ENCODE measurements at regions not wholly inside any gene's neighbourhood (a gene's known extent, or its start where the extent isn't known, plus 50 kb on each side); places are given as distances from the start of the nearest gene placed in this dataset.
"Not testable (repeated sequence)": the region's sequence is repeated elsewhere in the genome, so short reads cannot be mapped to it uniquely, and the experiment has no call there.

DNA sequence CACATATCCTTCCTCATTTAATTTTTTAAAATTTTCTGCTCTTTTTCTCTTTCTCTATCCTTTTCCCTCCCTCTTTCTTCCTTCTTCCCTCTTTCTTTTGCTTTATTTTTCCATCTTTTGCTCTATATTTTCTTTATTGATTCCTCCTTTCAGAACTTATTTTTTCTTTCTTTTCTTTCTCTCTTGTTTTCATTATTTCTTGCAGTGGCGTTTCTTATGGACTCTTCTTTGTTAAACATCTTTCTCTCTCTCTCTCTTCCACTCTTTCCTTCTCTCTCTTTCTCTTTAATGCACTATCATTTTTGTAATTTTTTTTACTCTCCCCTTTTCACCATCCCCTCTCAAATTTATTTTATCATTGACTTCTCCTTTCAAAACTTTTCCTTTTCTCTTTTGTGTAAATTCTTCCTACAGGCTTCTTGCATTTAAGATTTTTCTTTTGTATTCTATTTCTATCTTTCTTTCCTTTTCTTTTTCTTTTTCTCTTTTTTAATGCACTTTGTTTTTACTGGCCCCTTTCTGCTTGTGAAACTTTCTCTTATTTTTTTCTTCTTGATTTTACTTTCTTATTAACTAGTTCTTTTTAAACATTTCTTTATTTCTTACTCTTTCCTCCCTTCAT, 97.0 kb downstream of the RBMX2 start:
- no peaks in the 10 kb centered on the region for H3K9me3 ChIP-seq
- TF ChIP-seq, protein P1, sequence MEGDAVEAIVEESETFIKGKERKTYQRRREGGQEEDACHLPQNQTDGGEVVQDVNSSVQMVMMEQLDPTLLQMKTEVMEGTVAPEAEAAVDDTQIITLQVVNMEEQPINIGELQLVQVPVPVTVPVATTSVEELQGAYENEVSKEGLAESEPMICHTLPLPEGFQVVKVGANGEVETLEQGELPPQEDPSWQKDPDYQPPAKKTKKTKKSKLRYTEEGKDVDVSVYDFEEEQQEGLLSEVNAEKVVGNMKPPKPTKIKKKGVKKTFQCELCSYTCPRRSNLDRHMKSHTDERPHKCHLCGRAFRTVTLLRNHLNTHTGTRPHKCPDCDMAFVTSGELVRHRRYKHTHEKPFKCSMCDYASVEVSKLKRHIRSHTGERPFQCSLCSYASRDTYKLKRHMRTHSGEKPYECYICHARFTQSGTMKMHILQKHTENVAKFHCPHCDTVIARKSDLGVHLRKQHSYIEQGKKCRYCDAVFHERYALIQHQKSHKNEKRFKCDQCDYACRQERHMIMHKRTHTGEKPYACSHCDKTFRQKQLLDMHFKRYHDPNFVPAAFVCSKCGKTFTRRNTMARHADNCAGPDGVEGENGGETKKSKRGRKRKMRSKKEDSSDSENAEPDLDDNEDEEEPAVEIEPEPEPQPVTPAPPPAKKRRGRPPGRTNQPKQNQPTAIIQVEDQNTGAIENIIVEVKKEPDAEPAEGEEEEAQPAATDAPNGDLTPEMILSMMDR (IDR thresholded peaks at IDR 0.05; ENCODE audit: low read depth, low read length) = no peak
- DNase-seq = no peak
- no peak overlapping the region for H3K4me3 ChIP-seq (ENCODE audit: low read depth, low read length)
- H3K4me1 ChIP-seq = no peaks in the 10 kb centered on the region
- H3K27me3 ChIP-seq = no peaks in the 10 kb centered on the region
- H3K36me3 ChIP-seq = no peaks in the 10 kb centered on the region

DNA sequence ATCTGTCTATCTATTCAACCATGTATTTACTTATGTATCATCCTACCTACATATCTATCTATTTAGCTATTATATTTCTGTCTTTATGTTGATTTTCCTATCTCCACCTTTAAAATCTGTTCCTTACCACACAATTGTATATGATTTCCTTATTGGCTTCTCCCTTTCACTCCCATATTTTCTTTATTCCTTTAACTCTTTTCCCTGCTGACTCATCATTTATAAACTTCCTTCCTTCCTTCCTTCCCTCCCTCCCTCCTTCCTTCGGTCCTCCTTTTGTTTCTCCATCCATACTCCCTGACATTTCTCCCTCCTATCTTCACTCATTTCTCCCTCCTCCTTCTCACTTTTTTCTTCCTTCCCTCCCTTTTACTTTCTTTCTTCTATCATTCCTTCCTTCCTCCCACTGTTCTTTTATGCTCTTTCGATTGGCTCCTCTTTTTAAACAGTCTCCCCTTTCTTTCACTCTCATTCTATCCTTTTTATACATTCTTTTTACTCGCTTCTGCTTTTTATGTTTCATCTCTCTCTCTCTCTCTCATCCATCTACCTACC, 100.3 kb downstream of the RBMX2 start:
- H3K4me3 ChIP-seq (ENCODE audit: low read depth, low read length) = no peak overlapping the region
- H3K4me1 ChIP-seq = no peaks in the 10 kb centered on the region
- no peaks in the 10 kb centered on the region for H3K36me3 ChIP-seq
- TF ChIP-seq, protein P1 (IDR thresholded peaks at IDR 0.05; ENCODE audit: low read depth, low read length) = no peak
- no peak for DNase-seq
- no peaks in the 10 kb centered on the region for H3K9me3 ChIP-seq
- H3K27me3 ChIP-seq = no peaks in the 10 kb centered on the region

DNA sequence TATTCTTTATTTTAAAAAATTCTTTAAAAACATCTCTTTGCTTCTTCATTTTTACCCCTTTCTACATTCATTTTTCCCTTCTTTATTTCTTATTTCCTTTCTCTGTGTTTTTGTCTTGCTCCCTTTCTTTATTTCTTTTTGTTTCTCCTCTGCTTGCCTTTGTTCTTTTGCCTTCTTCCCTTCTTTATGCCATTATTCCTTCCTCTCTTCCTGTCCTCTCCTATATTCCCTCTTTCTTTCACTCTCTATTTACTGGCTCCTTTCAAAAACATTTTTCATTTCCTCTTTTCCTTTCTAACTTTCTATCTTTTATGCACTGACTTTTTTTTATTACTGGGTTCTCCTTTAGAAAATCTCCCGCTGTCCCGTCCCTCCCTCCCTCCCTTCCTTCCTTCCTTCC, 102.2 kb downstream of the RBMX2 start:
- H3K9me3 ChIP-seq = no peaks in the 10 kb centered on the region
- no peaks in the 10 kb centered on the region for H3K27me3 ChIP-seq
- H3K36me3 ChIP-seq = no peaks in the 10 kb centered on the region
- DNase-seq = no peak
- TF ChIP-seq, protein P1 (IDR thresholded peaks at IDR 0.05; ENCODE audit: low read depth, low read length) = no peak
- H3K4me1 ChIP-seq = no peaks in the 10 kb centered on the region
- H3K4me3 ChIP-seq (ENCODE audit: low read depth, low read length) = no peak overlapping the region

- DNase-seq = no peak
- H3K36me3 ChIP-seq = no peaks in the 10 kb centered on the region
- H3K9me3 ChIP-seq = no peaks in the 10 kb centered on the region
- H3K4me3 ChIP-seq (ENCODE audit: low read depth, low read length) = no peak overlapping the region
- TF ChIP-seq, protein P1 (IDR thresholded peaks at IDR 0.05; ENCODE audit: low read depth, low read length) = no peak
- H3K27me3 ChIP-seq = no peaks in the 10 kb centered on the region
- no peaks in the 10 kb centered on the region for H3K4me1 ChIP-seq
Observed at GRCh38 chrX:130507015-130507414, 105.2 kb downstream of the RBMX2 start.

- H3K36me3 ChIP-seq; H3K9me3 ChIP-seq; H3K4me3 ChIP-seq (ENCODE audit: low read depth, low read length); H3K27me3 ChIP-seq; DNase-seq; H3K4me1 ChIP-seq: not testable (repeated sequence)
Observed at GRCh38 chrX:130512534-130512933, 110.7 kb downstream of the RBMX2 start.

- no peak for DNase-seq
- no peaks in the 10 kb centered on the region for H3K36me3 ChIP-seq
- no peaks in the 10 kb centered on the region for H3K9me3 ChIP-seq
- TF ChIP-seq, protein P1 (IDR thresholded peaks at IDR 0.05; ENCODE audit: low read depth, low read length) = no peak
- no peaks in the 10 kb centered on the region for H3K4me1 ChIP-seq
- no peaks in the 10 kb centered on the region for H3K27me3 ChIP-seq
- H3K4me3 ChIP-seq (ENCODE audit: low read depth, low read length) = no peak overlapping the region
Observed at GRCh38 chrX:130516123-130516522, 114.3 kb downstream of the RBMX2 start.
